B cell (primary cell): ENCODE measurements at regions not wholly inside any gene's neighbourhood (a gene's known extent, or its start where the extent isn't known, plus 50 kb on each side); places are given as distances from the start of the nearest gene placed in this dataset.

Experiments used
- ATAC-seq: fragments of 200-7000 bp; cut with Tn5 transposase; one replicate; pipeline ENCODE4 v1.10.0; 2021; ENCODE audit warnings: low read depth, mild to moderate bottlenecking, moderate number of reproducible peaks, moderate library complexity
- CTCF ChIA-PET: fragments of 350-600 bp; sonication (Branson Sonifier 250); formaldehyde crosslinking; loops from one replicate; lab custom pipeline; 2021; ENCODE audit warnings: antibody characterized with exemption, inconsistent platforms; lab: Charles Lee
- POLR2A ChIA-PET: fragments of 350-600 bp; sonication (Branson Sonifier 250); formaldehyde crosslinking; loops from one replicate; lab custom pipeline; 2021; ENCODE audit warnings: antibody characterized with exemption; lab: Charles Lee
- DNase-seq: peaks from one replicate; pipeline ENCODE4 v3.0.0; 2013
- H2AFZ ChIP-seq: 2 replicates; pipeline ENCODE4 v1.6.1; 2012; ENCODE audit warnings: mild to moderate bottlenecking, low read depth, low read length; ENCODE audit not compliant: insufficient read depth, poor library complexity, severe bottlenecking
- H3K27ac ChIP-seq, 2 donors: 1 replicate in 1 of 2; 2 replicates in 1 of 2; pipeline ENCODE4 v1.5.1; 2012 to 2013; ENCODE audit warnings: low read length in 2 of 2, mild to moderate bottlenecking in 2 of 2, moderate library complexity in 1 of 2
- H3K27me3 ChIP-seq, 4 experiments: fragments of 200-600 bp in 1 of 4; sonication (generic) in 1 of 4; replicated peaks in 1 of 4; 1 replicate in 2 of 4; 2 replicates in 2 of 4; pipeline versions ENCODE4 v1.6.1 to v1.7.0; 2013 to 2016; ENCODE audit warnings: low read length in 3 of 4, mild to moderate bottlenecking in 2 of 4, mixed read lengths in 1 of 4, moderate library complexity in 1 of 4; ENCODE audit not compliant: insufficient read depth in 4 of 4, control insufficient read depth in 3 of 4; ENCODE audit errors: control extremely low read depth in 1 of 4
- H3K36me3 ChIP-seq, 2 experiments: replicated peaks in 1 of 2; 1 replicate in 1 of 2; 2 replicates in 1 of 2; pipeline versions ENCODE4 v1.6.1 to v1.7.1; 2013; ENCODE audit warnings: low read length in 1 of 2; ENCODE audit not compliant: insufficient read depth in 2 of 2, control insufficient read depth in 1 of 2; ENCODE audit errors: control extremely low read depth in 1 of 2, extremely low read depth in 1 of 2
- H3K4me1 ChIP-seq, 2 donors: fragments of 200-600 bp in 1 of 2; sonication (generic) in 1 of 2; 1 replicate in 1 of 2; 2 replicates in 1 of 2; pipeline versions ENCODE4 v1.5.1 to v1.6.1; 2013 to 2017; ENCODE audit warnings: low read length in 2 of 2; ENCODE audit not compliant: control insufficient read depth in 2 of 2, insufficient read depth in 2 of 2
- H3K4me2 ChIP-seq: replicated peaks from 2 replicates; pipeline ENCODE3; 2012; ENCODE audit warnings: mild to moderate bottlenecking, low read depth, low read length; ENCODE audit not compliant: poor library complexity, severe bottlenecking
- H3K4me3 ChIP-seq, 5 experiments: fragments of 200-600 bp in 1 of 5; sonication (generic) in 1 of 5; 1 replicate in 3 of 5; 2 replicates in 2 of 5; pipeline versions ENCODE4 v1.5.1 to v1.7.0; 2011 to 2016; ENCODE audit warnings: low read length in 4 of 5, mild to moderate bottlenecking in 4 of 5, low read depth in 2 of 5, control low read depth in 1 of 5, moderate library complexity in 1 of 5; ENCODE audit not compliant: insufficient read depth in 1 of 5; ENCODE audit errors: control extremely low read depth in 1 of 5, extremely low read depth in 1 of 5
- H3K79me2 ChIP-seq: fragments of 200-600 bp; sonication (generic); one replicate; pipeline ENCODE4 v1.6.0; 2016; ENCODE audit warnings: low read length; ENCODE audit not compliant: control insufficient read depth, insufficient read depth
- H3K9ac ChIP-seq: fragments of 200-600 bp; sonication (generic); 2 replicates; pipeline ENCODE4 v1.6.1; 2017; ENCODE audit warnings: mild to moderate bottlenecking, low read length, moderate library complexity
- H3K9me3 ChIP-seq, 3 donors: one replicate each; pipeline versions ENCODE4 v1.6.1 to v1.7.1; 2013; ENCODE audit warnings: low read length in 2 of 3; ENCODE audit not compliant: control insufficient read depth in 2 of 3, insufficient read depth in 1 of 3; ENCODE audit errors: control extremely low read depth in 1 of 3
- H4K20me1 ChIP-seq: 2 replicates; pipeline ENCODE4 v1.6.0; 2012; ENCODE audit warnings: mild to moderate bottlenecking, low read length; ENCODE audit not compliant: insufficient read depth, control insufficient read depth, poor library complexity, severe bottlenecking
- H3K27ac Mint-ChIP-seq: one replicate; pipeline ENCODE4 v1.8.0; 2021; ENCODE audit warnings: mixed read lengths
- H3K27me3 Mint-ChIP-seq: one replicate; pipeline ENCODE4 v1.8.0; 2021; ENCODE audit warnings: mixed read lengths
- H3K4me1 Mint-ChIP-seq: one replicate; pipeline ENCODE4 v1.8.0; 2021; ENCODE audit warnings: mixed read lengths
- H3K4me3 Mint-ChIP-seq: one replicate; pipeline ENCODE4 v1.8.0; 2021; ENCODE audit warnings: mixed read lengths
- H3K9me3 Mint-ChIP-seq: one replicate; pipeline ENCODE4 v1.8.0; 2022; ENCODE audit warnings: mixed read lengths; ENCODE audit not compliant: insufficient read depth
- CTCF ChIP-seq: fragments of 200-600 bp; IDR thresholded peaks from one replicate; pipeline ENCODE4 v1.8.0; 2022; ENCODE audit warnings: antibody characterized with exemption, mild to moderate bottlenecking
- EZH2 ChIP-seq: IDR thresholded peaks from 2 replicates; pipeline ENCODE4 v1.6.1; 2012; ENCODE audit warnings: borderline replicate concordance, low read depth, mild to moderate bottlenecking, moderate library complexity, low read length; ENCODE audit not compliant: insufficient read depth, poor library complexity, severe bottlenecking
- WGBS: methylation state at CpG from one replicate; pipeline ENCODE4 v1.1.5; 2013; ENCODE audit warnings: missing lambda C conversion rate; ENCODE audit not compliant: insufficient coverage; 5-methylcytosine and 5-hydroxymethylcytosine counted together
- intact Hi-C: fragments of 100-400 bp; cut with micrococcal nuclease; formaldehyde crosslinking; loops from one replicate; pipeline ENCODE4 v1.10.0; 2022

GRCh38 chr6:149139782-149140136, 177.8 kb upstream of the TAB2 start:
- ATAC-seq = no peak
- peaks cover 3% of the 10 kb centered on the region for H3K27me3 Mint-ChIP-seq

GRCh38 chr6:149140137-149140909, 177.2 kb upstream of the TAB2 start:
- Histone ChIP-seq H2AFZ (peak overlapping the region; percentile 60), H4K20me1 (no peaks in the 10 kb centered on the region), H3K27ac (peak overlapping the region in 1 of 2 donors; percentile 29), H3K9ac (peak overlapping the region; percentile 10), H3K4me3 (peak overlapping the region in 1 of 5 experiments; percentile 1), H3K79me2 (no peaks in the 10 kb centered on the region), H3K9me3 (peaks cover 0 to 2% (median 0%) of the 10 kb centered on the region in 3 donors), H3K4me2 (peak overlapping the region; percentile 37), H3K36me3 (no peaks in the 10 kb centered on the region), H3K4me1 (peaks cover 9 to 15% of the 10 kb centered on the region in 2 donors), H3K27me3 (no peaks in the 10 kb centered on the region)
- H3K4me3 Mint-ChIP-seq = peak overlapping the region; percentile 60
- H3K27ac Mint-ChIP-seq = peak overlapping the region; percentile 34
- ATAC-seq (peak; percentile 85), DNase-seq (peak; percentile 52)
- POLR2A ChIA-PET = no interaction called here
- peaks cover 17% of the 10 kb centered on the region for H3K4me1 Mint-ChIP-seq
- intact Hi-C loops = loop anchor here (1.0 kb wide), 1 partner anchor 27 kb away; no protein-coding TSS in a partner anchor
- peaks cover 3% of the 10 kb centered on the region for H3K27me3 Mint-ChIP-seq
- no peaks in the 10 kb centered on the region for H3K9me3 Mint-ChIP-seq
- 14% methylated on average over 9 of the region's 12 CpGs for WGBS
- TF ChIP-seq EZH2 (no peak), CTCF (no peak)
- CTCF ChIA-PET = interaction anchor here (0.6 kb wide), 1 partner anchor 14 kb away, joined by 3 read pairs; no protein-coding TSS in a partner anchor

More at GRCh38 chr6:149139782-149140136, 177.8 kb upstream of the TAB2 start:
- no peaks in the 10 kb centered on the region for H3K9me3 Mint-ChIP-seq
- Histone ChIP-seq H3K27ac (no peak overlapping the region), H4K20me1 (no peaks in the 10 kb centered on the region), H3K79me2 (no peaks in the 10 kb centered on the region), H3K9me3 (peaks cover 0 to 2% (median 0%) of the 10 kb centered on the region in 3 donors), H3K27me3 (no peaks in the 10 kb centered on the region), H3K9ac (peak overlapping the region; percentile 10), H3K4me3 (no peak overlapping the region), H2AFZ (peak overlapping the region; percentile 60), H3K4me2 (peak overlapping the region; percentile 37), H3K4me1 (peaks cover 9 to 15% of the 10 kb centered on the region in 2 donors), H3K36me3 (no peaks in the 10 kb centered on the region)
- intact Hi-C loops = loop anchor here (1.0 kb wide), 1 partner anchor 26 kb away; no protein-coding TSS in a partner anchor
- H3K4me3 Mint-ChIP-seq = peak overlapping the region; percentile 60
- TF ChIP-seq EZH2 = no peak
- CTCF ChIA-PET = interaction anchor here (0.6 kb wide), 1 partner anchor 14 kb away, joined by 3 read pairs; no protein-coding TSS in a partner anchor
- H3K4me1 Mint-ChIP-seq = peaks cover 17% of the 10 kb centered on the region
- POLR2A ChIA-PET = no interaction called here
- peak overlapping the region; percentile 34 for H3K27ac Mint-ChIP-seq
- no peak for DNase-seq
